ENCODE measurements at regions not wholly inside any gene's neighbourhood (a gene's known extent, or its start where the extent isn't known, plus 50 kb on each side); places are given as distances from the start of the nearest gene placed in this dataset.

DNA sequence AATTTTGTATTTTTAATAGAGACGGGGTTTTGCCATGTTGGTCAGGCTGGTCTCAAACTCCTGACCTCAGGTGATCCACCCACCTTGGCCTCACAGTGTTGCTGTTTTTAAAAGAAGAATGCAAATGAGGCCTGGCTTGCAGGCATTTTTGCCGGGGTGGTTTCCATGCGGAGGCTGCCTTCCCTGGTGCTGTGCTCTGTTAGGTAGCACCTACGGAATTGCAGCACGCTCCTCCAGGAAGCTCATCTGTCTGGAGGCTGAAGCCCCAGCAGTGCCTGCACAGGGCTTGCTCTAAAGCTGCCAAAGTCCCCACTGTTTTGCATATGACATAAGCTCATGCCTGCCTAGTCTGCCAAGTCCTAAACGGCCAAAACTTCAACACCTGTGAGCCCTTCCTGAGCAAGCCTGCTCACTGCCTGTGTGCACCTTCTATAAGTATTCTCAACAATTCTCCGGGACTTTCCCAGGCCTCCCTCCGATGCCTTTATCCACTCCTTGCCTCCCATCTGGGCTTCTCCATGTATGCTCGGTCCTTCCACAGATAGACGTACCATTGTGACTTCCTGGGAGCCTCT, 551.3 kb upstream of the RAB6C start:
- no peaks in the 10 kb centered on the region for H3K27me3 ChIP-seq (replicated peaks; ENCODE audit: control insufficient read depth, insufficient read depth, low read length, poor library complexity, severe bottlenecking)
- H3K4me3 ChIP-seq (ENCODE audit: insufficient read depth, low read depth, low read length, poor library complexity, severe bottlenecking), result no peak overlapping the region
- no peaks in the 10 kb centered on the region for H3K9me3 ChIP-seq (ENCODE audit: control insufficient read depth, low read length)
- DNase-seq, result no peak
- no peak overlapping the region for H3K27ac ChIP-seq (ENCODE audit: insufficient read depth, low read length, poor library complexity, severe bottlenecking)
- H3K4me1 ChIP-seq (ENCODE audit: control insufficient read depth, insufficient read depth, low read length, poor library complexity, severe bottlenecking), result no peaks in the 10 kb centered on the region
- H3K36me3 ChIP-seq (ENCODE audit: control insufficient read depth, insufficient read depth, low read length), result no peaks in the 10 kb centered on the region

DNA sequence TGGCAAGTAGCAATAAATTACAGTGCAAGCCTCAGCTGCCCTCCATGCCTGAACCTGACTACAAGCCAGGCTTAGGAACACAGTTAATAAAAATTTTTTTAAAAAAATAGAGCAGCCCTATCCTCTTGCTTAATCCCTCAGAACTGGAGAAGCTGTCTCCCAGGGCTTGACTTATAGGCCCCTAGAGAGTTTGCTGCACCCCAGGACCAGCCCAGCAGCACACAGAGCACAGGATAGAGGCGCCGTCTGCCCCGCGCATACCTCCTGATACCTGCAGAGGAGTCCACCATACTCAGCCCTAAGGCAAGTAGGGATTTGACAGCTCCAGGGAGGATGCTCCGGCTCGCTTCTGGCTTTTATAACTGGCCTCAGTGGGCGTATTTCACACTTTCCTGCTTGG, 548.6 kb upstream of the RAB6C start:
- no peaks in the 10 kb centered on the region for H3K27me3 ChIP-seq (replicated peaks; ENCODE audit: control insufficient read depth, insufficient read depth, low read length, poor library complexity, severe bottlenecking)
- DNase-seq, result no peak
- no peaks in the 10 kb centered on the region for H3K36me3 ChIP-seq (ENCODE audit: control insufficient read depth, insufficient read depth, low read length)
- no peak overlapping the region for H3K4me3 ChIP-seq (ENCODE audit: insufficient read depth, low read depth, low read length, poor library complexity, severe bottlenecking)
- H3K27ac ChIP-seq (ENCODE audit: insufficient read depth, low read length, poor library complexity, severe bottlenecking), result no peak overlapping the region
- no peaks in the 10 kb centered on the region for H3K4me1 ChIP-seq (ENCODE audit: control insufficient read depth, insufficient read depth, low read length, poor library complexity, severe bottlenecking)
- H3K9me3 ChIP-seq (ENCODE audit: control insufficient read depth, low read length), result no peaks in the 10 kb centered on the region

DNA sequence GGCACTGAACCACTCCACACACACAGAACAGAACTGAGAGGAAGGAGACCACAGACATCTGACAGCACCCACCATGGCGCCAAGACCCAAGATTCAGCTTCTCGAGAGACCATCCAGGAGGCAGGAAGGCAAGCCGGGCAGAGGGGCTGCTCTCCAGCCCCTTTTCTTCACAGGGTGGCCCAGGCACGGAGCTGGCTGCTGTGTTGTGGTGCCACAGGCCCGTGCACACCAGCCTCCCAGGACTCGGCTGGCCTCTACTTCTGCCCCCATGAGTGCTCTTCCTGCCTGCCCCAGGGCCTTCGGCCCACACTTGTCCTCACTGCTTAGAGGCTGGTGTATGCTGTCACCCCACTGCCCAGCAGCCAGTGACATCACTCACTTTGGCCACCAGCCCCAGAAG, 547.6 kb upstream of the RAB6C start:
- no peak for DNase-seq
- no peaks in the 10 kb centered on the region for H3K4me1 ChIP-seq (ENCODE audit: control insufficient read depth, insufficient read depth, low read length, poor library complexity, severe bottlenecking)
- no peak overlapping the region for H3K4me3 ChIP-seq (ENCODE audit: insufficient read depth, low read depth, low read length, poor library complexity, severe bottlenecking)
- no peaks in the 10 kb centered on the region for H3K9me3 ChIP-seq (ENCODE audit: control insufficient read depth, low read length)
- H3K27ac ChIP-seq (ENCODE audit: insufficient read depth, low read length, poor library complexity, severe bottlenecking), result no peak overlapping the region
- H3K27me3 ChIP-seq (replicated peaks; ENCODE audit: control insufficient read depth, insufficient read depth, low read length, poor library complexity, severe bottlenecking), result no peaks in the 10 kb centered on the region
- no peaks in the 10 kb centered on the region for H3K36me3 ChIP-seq (ENCODE audit: control insufficient read depth, insufficient read depth, low read length)

DNA sequence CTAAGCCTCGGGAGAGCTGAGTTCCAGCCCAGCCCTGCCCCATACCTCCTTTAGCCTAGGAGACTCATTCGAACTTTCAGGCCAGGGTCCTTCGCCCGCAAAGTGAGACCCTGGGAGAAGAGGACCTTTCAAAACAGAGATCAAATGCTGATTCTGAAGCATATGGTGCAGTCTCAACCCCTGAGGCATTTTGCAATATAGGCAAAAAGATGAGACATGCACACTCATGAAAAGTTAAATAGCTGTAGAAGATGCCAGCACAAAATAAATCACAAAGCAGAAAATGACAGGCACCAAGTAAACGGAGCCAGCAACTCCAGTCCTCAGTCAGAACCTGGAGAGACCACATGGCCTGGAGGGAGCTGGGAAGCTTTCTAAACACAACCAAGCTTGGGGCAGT, 542.7 kb upstream of the RAB6C start:
- H3K9me3 ChIP-seq (ENCODE audit: control insufficient read depth, low read length), result no peaks in the 10 kb centered on the region
- H3K36me3 ChIP-seq (ENCODE audit: control insufficient read depth, insufficient read depth, low read length), result no peaks in the 10 kb centered on the region
- no peak overlapping the region for H3K27ac ChIP-seq (ENCODE audit: insufficient read depth, low read length, poor library complexity, severe bottlenecking)
- no peak for DNase-seq
- H3K27me3 ChIP-seq (replicated peaks; ENCODE audit: control insufficient read depth, insufficient read depth, low read length, poor library complexity, severe bottlenecking), result no peaks in the 10 kb centered on the region
- no peak overlapping the region for H3K4me3 ChIP-seq (ENCODE audit: insufficient read depth, low read depth, low read length, poor library complexity, severe bottlenecking)
- no peaks in the 10 kb centered on the region for H3K4me1 ChIP-seq (ENCODE audit: control insufficient read depth, insufficient read depth, low read length, poor library complexity, severe bottlenecking)

DNA sequence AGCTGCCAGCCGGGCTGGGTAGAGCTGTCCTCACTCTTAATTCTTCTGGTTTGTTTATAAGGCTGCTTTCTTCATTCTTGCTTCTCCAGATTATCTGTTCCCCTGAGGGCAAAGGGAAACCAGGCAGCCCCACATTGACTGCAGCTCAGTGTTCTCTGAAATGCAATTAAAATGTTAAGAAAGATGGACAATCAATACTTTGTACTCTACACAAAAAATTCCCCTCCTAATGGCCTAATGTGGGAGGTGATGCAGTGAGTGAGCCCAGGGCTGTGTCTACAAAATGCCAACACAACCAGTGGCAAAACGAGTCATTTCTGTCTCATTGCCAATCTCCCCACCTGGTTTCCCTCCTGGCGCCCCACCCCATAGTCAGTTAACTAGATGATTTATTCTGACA, 541.7 kb upstream of the RAB6C start:
- no peaks in the 10 kb centered on the region for H3K36me3 ChIP-seq (ENCODE audit: control insufficient read depth, insufficient read depth, low read length)
- H3K27me3 ChIP-seq (replicated peaks; ENCODE audit: control insufficient read depth, insufficient read depth, low read length, poor library complexity, severe bottlenecking), result no peaks in the 10 kb centered on the region
- no peaks in the 10 kb centered on the region for H3K9me3 ChIP-seq (ENCODE audit: control insufficient read depth, low read length)
- H3K4me3 ChIP-seq (ENCODE audit: insufficient read depth, low read depth, low read length, poor library complexity, severe bottlenecking), result no peak overlapping the region
- no peaks in the 10 kb centered on the region for H3K4me1 ChIP-seq (ENCODE audit: control insufficient read depth, insufficient read depth, low read length, poor library complexity, severe bottlenecking)
- no peak overlapping the region for H3K27ac ChIP-seq (ENCODE audit: insufficient read depth, low read length, poor library complexity, severe bottlenecking)
- no peak for DNase-seq

DNA sequence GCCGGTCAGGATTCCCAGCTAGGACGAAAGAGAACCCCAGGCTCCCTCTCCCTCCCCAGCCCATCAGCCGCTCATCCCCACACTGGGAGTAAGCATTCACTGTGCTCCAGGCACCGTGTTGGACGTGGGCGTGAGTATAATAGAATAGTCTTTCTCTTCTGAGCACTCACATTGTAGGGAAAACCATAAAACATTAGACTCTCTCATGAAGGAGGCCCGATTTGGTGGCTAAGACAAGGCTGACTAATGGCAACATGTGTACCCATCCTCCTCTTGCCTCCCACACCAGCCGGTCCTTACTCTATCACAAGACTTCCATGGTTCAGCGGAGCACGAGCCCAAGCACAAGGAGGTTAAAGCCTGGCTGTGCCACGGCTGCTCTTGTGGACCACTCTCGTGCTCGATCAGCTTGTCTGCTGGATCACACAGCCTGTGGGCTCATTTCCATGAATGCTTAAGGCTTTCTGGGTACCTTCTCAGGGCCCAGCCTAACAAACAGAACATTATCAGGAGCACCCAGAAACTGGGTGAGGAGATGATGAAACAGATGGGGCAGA, 540.9 kb upstream of the RAB6C start:
- H3K27me3 ChIP-seq (replicated peaks; ENCODE audit: control insufficient read depth, insufficient read depth, low read length, poor library complexity, severe bottlenecking), result no peaks in the 10 kb centered on the region
- no peaks in the 10 kb centered on the region for H3K36me3 ChIP-seq (ENCODE audit: control insufficient read depth, insufficient read depth, low read length)
- no peak for DNase-seq
- H3K4me3 ChIP-seq (ENCODE audit: insufficient read depth, low read depth, low read length, poor library complexity, severe bottlenecking), result no peak overlapping the region
- H3K4me1 ChIP-seq (ENCODE audit: control insufficient read depth, insufficient read depth, low read length, poor library complexity, severe bottlenecking), result no peaks in the 10 kb centered on the region
- no peak overlapping the region for H3K27ac ChIP-seq (ENCODE audit: insufficient read depth, low read length, poor library complexity, severe bottlenecking)
- H3K9me3 ChIP-seq (ENCODE audit: control insufficient read depth, low read length), result no peaks in the 10 kb centered on the region

DNA sequence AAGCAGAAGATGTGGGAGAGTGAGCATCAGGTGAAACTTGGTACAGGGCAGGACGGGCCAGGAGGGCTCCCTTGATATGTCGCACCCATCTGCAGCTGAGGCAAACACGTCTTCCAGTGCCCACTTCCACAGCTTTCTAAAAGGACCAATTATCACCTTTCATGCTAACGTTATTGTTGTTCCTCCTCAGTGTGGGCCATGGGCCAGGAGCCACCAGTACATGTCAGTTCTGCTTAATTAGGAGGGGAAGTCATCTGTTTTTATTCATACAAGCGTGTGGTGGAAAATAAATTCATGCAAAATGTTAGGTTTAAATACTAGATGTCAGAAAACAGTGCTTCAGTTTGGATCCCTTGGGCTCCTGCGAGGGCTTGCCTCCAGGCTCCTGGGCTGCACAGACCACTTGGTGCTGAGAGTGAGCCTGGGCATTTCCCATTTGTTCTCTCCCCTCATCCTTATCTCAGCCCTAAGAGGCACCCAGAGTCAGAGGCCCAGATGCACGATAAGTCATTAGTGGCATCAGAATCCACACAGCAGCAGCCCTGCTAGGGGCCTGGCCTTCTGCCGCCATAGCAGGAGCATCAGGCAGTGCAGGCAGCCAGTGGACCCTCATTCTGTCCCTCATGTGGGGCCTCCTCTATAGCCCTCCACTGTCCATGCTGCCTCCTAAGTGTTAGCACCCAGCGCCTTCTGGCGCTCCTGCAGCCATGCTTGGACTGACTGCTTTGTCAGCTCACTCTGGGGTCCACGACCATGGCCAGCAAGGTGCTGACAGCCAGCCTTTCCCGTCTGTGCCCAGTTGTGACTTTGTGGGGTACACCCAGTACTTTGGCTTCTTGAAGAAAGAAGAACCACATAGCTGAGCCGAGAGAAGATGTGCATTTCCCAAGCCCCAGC, 539.8 kb upstream of the RAB6C start:
- no peaks in the 10 kb centered on the region for H3K4me1 ChIP-seq (ENCODE audit: control insufficient read depth, insufficient read depth, low read length, poor library complexity, severe bottlenecking)
- H3K9me3 ChIP-seq (ENCODE audit: control insufficient read depth, low read length), result no peaks in the 10 kb centered on the region
- H3K27me3 ChIP-seq (replicated peaks; ENCODE audit: control insufficient read depth, insufficient read depth, low read length, poor library complexity, severe bottlenecking), result no peaks in the 10 kb centered on the region
- no peaks in the 10 kb centered on the region for H3K36me3 ChIP-seq (ENCODE audit: control insufficient read depth, insufficient read depth, low read length)
- H3K4me3 ChIP-seq (ENCODE audit: insufficient read depth, low read depth, low read length, poor library complexity, severe bottlenecking), result no peak overlapping the region
- no peak for DNase-seq
- no peak overlapping the region for H3K27ac ChIP-seq (ENCODE audit: insufficient read depth, low read length, poor library complexity, severe bottlenecking)

DNA sequence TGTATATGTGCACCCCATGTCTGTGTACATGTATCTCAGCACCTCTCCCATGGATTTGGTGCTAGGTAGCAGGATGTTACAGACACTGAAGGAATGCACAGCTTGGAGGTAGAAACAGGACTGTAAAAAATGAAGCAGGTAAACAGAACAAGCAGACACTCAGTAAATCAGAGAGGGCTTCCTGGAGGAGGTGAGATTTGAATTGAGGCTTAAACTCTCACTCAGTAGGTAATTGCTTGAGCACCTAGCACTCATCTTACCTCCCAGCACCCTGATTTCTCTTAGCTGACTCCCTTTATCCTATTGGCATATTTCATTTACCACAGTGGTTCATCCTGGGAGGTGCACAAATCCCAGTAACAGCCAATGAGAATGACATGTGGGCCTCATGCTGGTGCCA, 537.9 kb upstream of the RAB6C start:
- Histone ChIP-seq H3K36me3 (ENCODE audit: control insufficient read depth, insufficient read depth, low read length) (no peaks in the 10 kb centered on the region), H3K27me3 (replicated peaks; ENCODE audit: control insufficient read depth, insufficient read depth, low read length, poor library complexity, severe bottlenecking) (no peaks in the 10 kb centered on the region), H3K9me3 (ENCODE audit: control insufficient read depth, low read length) (no peaks in the 10 kb centered on the region), H3K4me1 (ENCODE audit: control insufficient read depth, insufficient read depth, low read length, poor library complexity, severe bottlenecking) (no peaks in the 10 kb centered on the region), H3K4me3 (ENCODE audit: insufficient read depth, low read depth, low read length, poor library complexity, severe bottlenecking) (no peak overlapping the region), H3K27ac (ENCODE audit: insufficient read depth, low read length, poor library complexity, severe bottlenecking) (no peak overlapping the region)
- no peak for DNase-seq

DNA sequence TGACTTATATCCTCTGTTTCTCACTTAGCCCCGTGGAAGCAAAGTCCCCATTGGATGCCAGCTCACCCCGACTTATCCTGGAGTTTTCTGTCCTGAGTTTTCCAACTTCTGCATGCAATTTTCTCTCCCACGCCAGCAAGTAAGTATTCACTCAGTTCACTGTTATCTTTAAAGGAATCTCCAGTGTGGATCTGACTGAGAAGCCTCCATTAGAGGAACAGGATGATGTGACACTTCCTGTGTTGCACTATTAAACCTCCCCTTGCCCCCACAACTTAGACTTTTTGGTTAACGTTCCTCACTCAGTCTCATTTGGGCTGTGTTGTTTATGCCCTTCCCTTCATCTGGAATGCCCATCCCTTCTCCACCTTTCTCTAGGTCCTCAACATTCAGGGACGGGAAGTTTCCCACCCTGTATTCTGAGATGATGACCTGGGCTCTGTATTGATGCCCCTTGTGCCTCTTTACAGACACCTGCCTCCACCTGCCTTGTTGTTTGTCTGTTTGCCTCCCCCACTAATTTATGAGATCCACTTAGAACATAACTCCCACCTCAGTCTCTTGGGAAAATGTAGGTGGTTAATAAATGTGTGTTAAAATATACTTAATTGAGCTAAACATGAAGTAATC, 536.1 kb upstream of the RAB6C start:
- H3K9me3 ChIP-seq (ENCODE audit: control insufficient read depth, low read length), result no peaks in the 10 kb centered on the region
- H3K4me1 ChIP-seq (ENCODE audit: control insufficient read depth, insufficient read depth, low read length, poor library complexity, severe bottlenecking), result no peaks in the 10 kb centered on the region
- H3K27ac ChIP-seq (ENCODE audit: insufficient read depth, low read length, poor library complexity, severe bottlenecking), result no peak overlapping the region
- no peak for DNase-seq
- H3K27me3 ChIP-seq (replicated peaks; ENCODE audit: control insufficient read depth, insufficient read depth, low read length, poor library complexity, severe bottlenecking), result no peaks in the 10 kb centered on the region
- H3K36me3 ChIP-seq (ENCODE audit: control insufficient read depth, insufficient read depth, low read length), result no peaks in the 10 kb centered on the region
- no peak overlapping the region for H3K4me3 ChIP-seq (ENCODE audit: insufficient read depth, low read depth, low read length, poor library complexity, severe bottlenecking)
